ENCODE measurements at regions not wholly inside any gene's neighbourhood (a gene's known extent, or its start where the extent isn't known, plus 50 kb on each side); places are given as distances from the start of the nearest gene placed in this dataset.

GRCh38 chr1:241413974-241414373 is 57.0 kb upstream of the RGS7 start:
- Histone ChIP-seq H3K9me3 (ENCODE audit: low read length) (no peaks in the 10 kb centered on the region), H3K36me3 (ENCODE audit: insufficient read depth, low read length) (no peaks in the 10 kb centered on the region), H3K4me1 (ENCODE audit: insufficient read depth, low read length) (no peaks in the 10 kb centered on the region), H3K4me3 (ENCODE audit: low read length) (no peak overlapping the region), H2AFZ (ENCODE audit: low read depth, low read length) (no peak overlapping the region), H3K27me3 (ENCODE audit: insufficient read depth, low read length) (peaks cover 6% of the 10 kb centered on the region)

- H3K36me3 ChIP-seq (ENCODE audit: insufficient read depth, low read length) = no peaks in the 10 kb centered on the region
- no peak overlapping the region for H3K4me3 ChIP-seq (ENCODE audit: low read length)
- no peak overlapping the region for H2AFZ ChIP-seq (ENCODE audit: low read depth, low read length)
- peaks cover 5% of the 10 kb centered on the region for H3K27me3 ChIP-seq (ENCODE audit: insufficient read depth, low read length)
- H3K4me1 ChIP-seq (ENCODE audit: insufficient read depth, low read length) = no peaks in the 10 kb centered on the region
- H3K9me3 ChIP-seq (ENCODE audit: low read length) = no peaks in the 10 kb centered on the region
These were observed 56.4 kb upstream of the RGS7 start for GRCh38 chr1:241413386-241413785.

GRCh38 chr1:241412646-241413045 is 55.6 kb upstream of the RGS7 start:
- peaks cover 3% of the 10 kb centered on the region for H3K27me3 ChIP-seq (ENCODE audit: insufficient read depth, low read length)
- no peaks in the 10 kb centered on the region for H3K9me3 ChIP-seq (ENCODE audit: low read length)
- no peaks in the 10 kb centered on the region for H3K36me3 ChIP-seq (ENCODE audit: insufficient read depth, low read length)
- no peak overlapping the region for H2AFZ ChIP-seq (ENCODE audit: low read depth, low read length)
- H3K4me1 ChIP-seq (ENCODE audit: insufficient read depth, low read length) = no peaks in the 10 kb centered on the region
- H3K4me3 ChIP-seq (ENCODE audit: low read length) = no peak overlapping the region

GRCh38 chr1:241411776-241412338 is 54.9 kb upstream of the RGS7 start:
- Histone ChIP-seq H3K4me3 (ENCODE audit: low read length) (no peak overlapping the region), H3K27me3 (ENCODE audit: insufficient read depth, low read length) (peaks cover 3% of the 10 kb centered on the region), H3K36me3 (ENCODE audit: insufficient read depth, low read length) (no peaks in the 10 kb centered on the region), H3K4me1 (ENCODE audit: insufficient read depth, low read length) (no peaks in the 10 kb centered on the region), H2AFZ (ENCODE audit: low read depth, low read length) (no peak overlapping the region), H3K9me3 (ENCODE audit: low read length) (no peaks in the 10 kb centered on the region)

- Histone ChIP-seq H3K27me3 (ENCODE audit: insufficient read depth, low read length) (peaks cover 3% of the 10 kb centered on the region), H3K9me3 (ENCODE audit: low read length) (no peaks in the 10 kb centered on the region), H3K4me3 (ENCODE audit: low read length) (no peak overlapping the region), H3K4me1 (ENCODE audit: insufficient read depth, low read length) (no peaks in the 10 kb centered on the region), H2AFZ (ENCODE audit: low read depth, low read length) (no peak overlapping the region), H3K36me3 (ENCODE audit: insufficient read depth, low read length) (no peaks in the 10 kb centered on the region)
These were observed 54.2 kb upstream of the RGS7 start for GRCh38 chr1:241411056-241411775.

- H3K27me3 ChIP-seq (ENCODE audit: insufficient read depth, low read length) = peaks cover 3% of the 10 kb centered on the region
- no peak overlapping the region for H3K4me3 ChIP-seq (ENCODE audit: low read length)
- H3K36me3 ChIP-seq (ENCODE audit: insufficient read depth, low read length) = no peaks in the 10 kb centered on the region
- no peaks in the 10 kb centered on the region for H3K9me3 ChIP-seq (ENCODE audit: low read length)
- H3K4me1 ChIP-seq (ENCODE audit: insufficient read depth, low read length) = no peaks in the 10 kb centered on the region
- H2AFZ ChIP-seq (ENCODE audit: low read depth, low read length) = no peak overlapping the region
These were observed 51.2 kb upstream of the RGS7 start for GRCh38 chr1:241408170-241408569.

All from neuron (in vitro differentiated cells).